KBM-7 (cell line): ENCODE measurements at regions not wholly inside any gene's neighbourhood (a gene's known extent, or its start where the extent isn't known, plus 50 kb on each side); places are given as distances from the start of the nearest gene placed in this dataset.
"Not testable (repeated sequence)": the region's sequence is repeated elsewhere in the genome, so short reads cannot be mapped to it uniquely, and the experiment has no call there.

Source experiments
- DNase-seq: peaks from one replicate; pipeline ENCODE4 v3.0.0-alpha.2; 2015
- in situ Hi-C: fragments of 300-500 bp; cut with MboI; formaldehyde crosslinking; loops from 2 replicates; pipeline ENCODE4 v1.14.3; 2020; ENCODE audit warnings: low sequenced_read_pairs, low pct_unique_long_range_greater_than_20kb, mixed read lengths

GRCh38 chr6:13874191-13874549 is 50.6 kb upstream of the RNF182 start:
- no peak for DNase-seq
- in situ Hi-C loops: no loop called here

GRCh38 chr6:13873288-13874190 is 51.2 kb upstream of the RNF182 start:
- in situ Hi-C loops: no loop called here
- peak; percentile 78 for DNase-seq

GRCh38 chr6:13872681-13873080 is 52.1 kb upstream of the RNF182 start:
- peak; percentile 54 for DNase-seq
- in situ Hi-C loops: no loop called here

GRCh38 chr6:13872006-13872405 is 52.7 kb upstream of the RNF182 start:
- DNase-seq, in situ Hi-C loops: not testable (repeated sequence)

GRCh38 chr6:13870214-13870830 is 54.4 kb upstream of the RNF182 start:
- in situ Hi-C loops: no loop called here
- no peak for DNase-seq

- DNase-seq: no peak
- in situ Hi-C loops: no loop called here
Measured at GRCh38 chr6:13868236-13868635, 53.9 kb upstream of the MCUR1 start.

GRCh38 chr6:13866301-13866700 is 51.9 kb upstream of the MCUR1 start:
- no peak for DNase-seq
- in situ Hi-C loops: no loop called here

- in situ Hi-C loops: no loop called here
- DNase-seq: no peak
Measured at GRCh38 chr6:13865141-13865540, 50.8 kb upstream of the MCUR1 start.

GRCh38 chr6:13864669-13865068 is 50.3 kb upstream of the MCUR1 start:
- DNase-seq: not testable (repeated sequence)

More at GRCh38 chr6:13864669-13865068, 50.3 kb upstream of the MCUR1 start:
- in situ Hi-C loops: not testable (repeated sequence)
